GM12878 (cell line): ENCODE measurements at regions not wholly inside any gene's neighbourhood (a gene's known extent, or its start where the extent isn't known, plus 50 kb on each side); places are given as distances from the start of the nearest gene placed in this dataset.

Experiments
- ATF7 ChIP-seq: fragments of 450-650 bp; IDR thresholded peaks from 2 replicates; pipeline ENCODE4 v1.6.1; 2016; ENCODE audit warnings: low read depth, mild to moderate bottlenecking
- CTCF ChIP-seq, 3 experiments: IDR thresholded peaks in 2 of 3; conservative IDR thresholded peaks in 1 of 3; 2 replicates each; pipeline ENCODE4 v1.5.1; 2011; ENCODE audit warnings: low read depth in 3 of 3, low read length in 3 of 3, mild to moderate bottlenecking in 3 of 3, control low read depth in 2 of 3, moderate library complexity in 2 of 3, inconsistent platforms in 1 of 3, mixed read lengths in 1 of 3; ENCODE audit not compliant: control insufficient read depth in 2 of 3, insufficient read depth in 1 of 3; ENCODE audit errors: extremely low read depth in 1 of 3
- FOXK2 ChIP-seq: fragments of 450-650 bp; IDR thresholded peaks from 2 replicates; pipeline ENCODE4 v1.6.1; 2017; ENCODE audit warnings: mild to moderate bottlenecking, moderate library complexity
- PRDM15 ChIP-seq: fragments of 450-650 bp; formaldehyde crosslinking; IDR thresholded peaks from 2 replicates; pipeline ENCODE4 v1.4.0; 2020; ENCODE audit warnings: mild to moderate bottlenecking, moderate library complexity
- TCF7 ChIP-seq: IDR thresholded peaks from 2 replicates; pipeline ENCODE4 v1.6.1; 2014; ENCODE audit warnings: antibody characterized with exemption, borderline replicate concordance
- YY1 ChIP-seq: IDR thresholded peaks from 2 replicates; pipeline ENCODE4 v1.6.1; 2011; ENCODE audit warnings: low read depth, mild to moderate bottlenecking, low read length

DNA sequence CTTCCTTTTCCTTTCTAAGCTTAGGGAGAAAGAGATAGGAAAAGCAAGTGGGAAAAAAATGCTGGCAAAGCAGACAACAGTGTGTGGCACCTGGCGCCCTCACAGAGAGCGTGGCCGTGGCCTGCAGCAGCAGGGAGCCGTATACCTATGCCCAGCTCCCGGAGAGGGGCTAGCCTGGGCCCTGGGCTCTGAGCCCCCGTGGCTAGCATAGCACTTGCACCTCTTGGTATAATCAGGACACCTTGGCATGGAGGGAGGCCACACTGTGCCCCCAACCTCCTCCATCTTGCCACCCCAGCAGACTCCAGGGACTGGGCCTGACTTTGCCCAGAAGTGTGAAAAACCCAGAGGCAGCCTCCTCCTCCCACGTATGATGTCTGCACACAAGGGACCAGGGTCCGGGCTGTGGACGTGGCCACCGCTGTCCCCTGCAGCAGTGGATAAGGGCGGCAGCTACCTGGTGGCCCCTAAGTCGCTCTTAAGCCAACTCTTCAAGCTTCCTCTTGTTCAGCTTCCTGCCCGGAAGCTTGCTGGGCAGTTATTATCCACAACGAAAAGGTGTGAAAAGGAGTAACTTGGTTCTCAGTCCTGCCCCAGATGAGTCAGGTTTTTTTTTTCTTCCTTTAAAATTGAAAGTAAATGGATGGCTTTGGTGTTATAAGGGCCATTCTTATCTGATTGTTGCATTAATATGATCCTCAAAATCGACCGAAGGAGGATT is 249.1 kb upstream of the PITRM1 start:
- TF ChIP-seq CTCF (IDR thresholded peaks at IDR 0.05 in 2 of 3, conservative IDR thresholded peaks at IDR 0.05 in 1 of 3; ENCODE audit: control insufficient read depth in 2 of 3, extremely low read depth in 1 of 3, insufficient read depth in 1 of 3, low read depth in 3 of 3, low read length in 3 of 3) (no peak), FOXK2 (no peak), YY1 (no peak), ATF7 (no peak), PRDM15 (CRISPR knock-in tag) (no peak), TCF7 (no peak)
